ENCODE measurements at regions not wholly inside any gene's neighbourhood (a gene's known extent, or its start where the extent isn't known, plus 50 kb on each side); places are given as distances from the start of the nearest gene placed in this dataset.
"Not testable (repeated sequence)": the region's sequence is repeated elsewhere in the genome, so short reads cannot be mapped to it uniquely, and the experiment has no call there.

DNA sequence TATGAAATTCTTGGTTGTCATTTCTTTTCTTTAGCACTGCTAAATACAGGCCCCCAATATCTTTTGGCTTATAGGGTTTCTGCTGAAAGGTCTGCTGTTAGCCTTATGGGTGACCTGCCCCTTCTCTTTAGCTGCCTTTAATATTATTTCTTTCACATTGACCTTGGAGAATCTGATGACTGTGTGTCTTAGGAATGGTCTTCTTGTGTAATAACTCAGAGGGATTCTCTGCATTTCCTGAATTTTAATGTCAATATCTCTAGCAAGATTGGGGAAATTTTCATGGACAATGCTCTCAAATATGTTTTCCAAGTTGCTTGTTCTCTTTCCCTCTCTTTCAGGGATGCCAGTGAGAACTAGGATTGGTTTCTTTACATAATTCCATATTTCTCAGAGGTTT is 292.4 kb downstream of the SLC7A11 start:
- DNase-seq (ENCODE audit: low spot score in 2 of 2): no peak
- TF ChIP-seq EP300 (IDR thresholded peaks at IDR 0.05): no peak
- TF ChIP-seq, protein P1, sequence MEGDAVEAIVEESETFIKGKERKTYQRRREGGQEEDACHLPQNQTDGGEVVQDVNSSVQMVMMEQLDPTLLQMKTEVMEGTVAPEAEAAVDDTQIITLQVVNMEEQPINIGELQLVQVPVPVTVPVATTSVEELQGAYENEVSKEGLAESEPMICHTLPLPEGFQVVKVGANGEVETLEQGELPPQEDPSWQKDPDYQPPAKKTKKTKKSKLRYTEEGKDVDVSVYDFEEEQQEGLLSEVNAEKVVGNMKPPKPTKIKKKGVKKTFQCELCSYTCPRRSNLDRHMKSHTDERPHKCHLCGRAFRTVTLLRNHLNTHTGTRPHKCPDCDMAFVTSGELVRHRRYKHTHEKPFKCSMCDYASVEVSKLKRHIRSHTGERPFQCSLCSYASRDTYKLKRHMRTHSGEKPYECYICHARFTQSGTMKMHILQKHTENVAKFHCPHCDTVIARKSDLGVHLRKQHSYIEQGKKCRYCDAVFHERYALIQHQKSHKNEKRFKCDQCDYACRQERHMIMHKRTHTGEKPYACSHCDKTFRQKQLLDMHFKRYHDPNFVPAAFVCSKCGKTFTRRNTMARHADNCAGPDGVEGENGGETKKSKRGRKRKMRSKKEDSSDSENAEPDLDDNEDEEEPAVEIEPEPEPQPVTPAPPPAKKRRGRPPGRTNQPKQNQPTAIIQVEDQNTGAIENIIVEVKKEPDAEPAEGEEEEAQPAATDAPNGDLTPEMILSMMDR (IDR thresholded peaks at IDR 0.05): no peak
- no peak for TF ChIP-seq POLR2A (IDR thresholded peaks at IDR 0.05)
- no peak for TF ChIP-seq POLR2AphosphoS5 (IDR thresholded peaks at IDR 0.05)
- Histone ChIP-seq H3K4me3 (no peak overlapping the region), H3K9me3 (no peaks in the 10 kb centered on the region), H3K4me1 (peaks cover 6% of the 10 kb centered on the region), H3K36me3 (no peaks in the 10 kb centered on the region), H3K27ac (no peak overlapping the region), H3K27me3 (no peaks in the 10 kb centered on the region)

DNA sequence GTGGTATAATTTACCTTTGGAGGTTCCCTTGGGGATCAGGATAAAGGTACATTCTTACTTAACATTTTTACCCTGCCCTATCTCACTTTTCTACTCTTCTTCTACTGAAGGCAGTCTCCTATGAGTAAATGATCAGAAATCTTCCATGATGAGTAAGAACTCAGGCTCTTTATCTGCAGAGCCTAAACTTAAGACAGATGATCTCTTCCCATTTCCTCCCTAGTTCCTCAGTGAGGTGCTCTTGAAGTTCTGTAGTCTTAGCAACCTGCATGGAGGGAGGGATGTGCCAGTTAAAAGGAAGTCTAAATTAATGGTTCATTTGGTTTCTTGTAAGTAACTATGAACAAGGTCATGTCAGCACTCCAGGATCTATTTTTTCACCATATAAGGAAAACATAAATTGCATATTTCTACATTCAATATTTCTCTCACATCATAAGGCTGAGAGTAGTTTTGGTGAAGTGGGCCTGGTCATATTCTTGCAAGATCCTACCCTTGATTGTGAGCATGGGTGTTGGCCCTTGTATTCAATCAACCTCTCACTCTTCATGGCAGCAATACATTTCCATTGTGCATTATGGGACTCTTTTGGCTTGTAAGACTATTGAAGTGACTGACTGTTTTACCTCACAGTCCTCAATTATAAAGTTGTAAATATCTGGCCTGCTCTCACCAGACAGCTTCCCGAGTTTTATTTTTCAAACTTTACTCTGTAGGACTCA is 295.5 kb downstream of the SLC7A11 start:
- Histone ChIP-seq H3K4me1 (peaks cover 6% of the 10 kb centered on the region), H3K36me3 (no peaks in the 10 kb centered on the region), H3K9me3 (no peaks in the 10 kb centered on the region), H3K27me3 (no peaks in the 10 kb centered on the region), H3K27ac (no peak overlapping the region), H3K4me3 (no peak overlapping the region)
- TF ChIP-seq EP300 (IDR thresholded peaks at IDR 0.05) (no peak), POLR2AphosphoS5 (IDR thresholded peaks at IDR 0.05) (no peak), POLR2A (IDR thresholded peaks at IDR 0.05) (no peak)
- TF ChIP-seq, protein P1 (IDR thresholded peaks at IDR 0.05): no peak
- WGBS: 63% methylated on average over 1 of the region's 1 CpG
- DNase-seq (ENCODE audit: low spot score in 2 of 2): no peak

DNA sequence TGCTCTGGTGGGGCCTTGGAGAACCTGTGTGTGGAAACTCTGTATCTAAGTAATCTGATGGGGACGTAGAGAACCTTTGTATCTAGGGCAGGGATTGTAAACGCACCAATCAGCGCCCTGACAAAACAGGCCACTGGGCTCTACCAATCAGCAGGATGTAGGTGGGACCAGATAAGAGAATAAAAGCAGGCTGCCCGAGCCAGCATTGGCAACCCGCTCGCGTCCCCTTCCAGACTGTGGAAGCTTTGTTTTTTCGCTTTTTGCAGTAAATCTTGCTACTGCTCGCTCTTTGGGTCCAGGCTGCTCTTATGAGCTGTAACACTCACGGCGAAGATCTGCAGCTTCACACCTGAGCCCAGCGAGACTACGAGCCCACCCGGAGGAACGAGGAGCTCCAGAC is 299.3 kb downstream of the SLC7A11 start:
- not testable (repeated sequence) for H3K27ac ChIP-seq; H3K9me3 ChIP-seq; H3K4me3 ChIP-seq; DNase-seq (ENCODE audit: low spot score in 2 of 2); H3K4me1 ChIP-seq; H3K27me3 ChIP-seq; H3K36me3 ChIP-seq
- over 99% methylated on average over 15 of the region's 15 CpGs for WGBS

DNA sequence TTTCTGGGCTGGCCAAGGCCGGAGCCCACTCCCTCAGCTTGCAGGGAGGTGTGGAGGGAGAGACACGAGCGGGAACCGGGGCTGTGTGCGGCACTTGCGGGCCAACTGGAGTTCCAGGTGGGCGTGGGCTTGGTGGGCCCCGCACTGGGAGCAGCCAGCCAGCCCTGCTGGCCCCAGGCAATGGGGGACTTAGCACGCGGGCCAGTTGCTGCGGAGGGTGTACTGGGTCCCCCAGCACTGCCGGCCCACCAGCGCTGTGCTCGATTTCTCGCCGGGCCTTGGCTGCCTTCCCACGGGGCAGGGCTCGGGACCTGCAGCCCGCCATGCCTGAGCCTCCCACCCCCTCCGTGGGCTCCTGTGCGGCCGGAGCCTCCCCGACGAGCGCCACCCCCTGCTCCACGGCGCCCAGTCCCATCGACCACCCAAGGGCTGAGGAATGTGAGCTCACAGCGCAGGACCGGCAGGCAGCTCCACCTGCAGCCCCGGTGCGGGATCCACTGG is 300.1 kb downstream of the SLC7A11 start:
- no CpG with 5 or more reads among the region's 32 CpGs for WGBS
- not testable (repeated sequence) for H3K9me3 ChIP-seq; H3K4me3 ChIP-seq; H3K4me1 ChIP-seq; H3K27me3 ChIP-seq; H3K36me3 ChIP-seq; H3K27ac ChIP-seq; DNase-seq (ENCODE audit: low spot score in 2 of 2)

DNA sequence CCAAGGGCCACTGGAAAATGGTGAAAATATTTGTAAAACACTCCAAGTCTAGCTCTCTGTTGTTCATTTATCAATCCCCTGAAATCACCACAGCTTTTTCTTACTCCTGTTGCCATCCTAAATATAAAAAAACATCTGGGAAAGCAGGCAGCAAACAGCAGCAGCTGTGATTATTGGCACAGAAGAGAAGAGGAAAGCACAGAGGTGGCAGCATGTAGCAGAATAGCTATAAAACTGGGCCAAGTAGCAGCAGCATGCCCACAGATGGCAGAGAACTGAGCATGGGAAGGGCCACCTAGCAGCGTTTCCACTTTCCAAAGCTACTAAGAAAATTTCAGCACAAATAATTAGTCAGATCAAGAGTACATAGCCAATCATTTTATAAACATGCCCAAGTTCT is 307.2 kb downstream of the SLC7A11 start:
- peaks cover 6% of the 10 kb centered on the region for H3K4me1 ChIP-seq
- TF ChIP-seq POLR2AphosphoS5 (IDR thresholded peaks at IDR 0.05) (no peak), EP300 (IDR thresholded peaks at IDR 0.05) (no peak), POLR2A (IDR thresholded peaks at IDR 0.05) (no peak)
- TF ChIP-seq, protein P1 (IDR thresholded peaks at IDR 0.05): no peak

DNA sequence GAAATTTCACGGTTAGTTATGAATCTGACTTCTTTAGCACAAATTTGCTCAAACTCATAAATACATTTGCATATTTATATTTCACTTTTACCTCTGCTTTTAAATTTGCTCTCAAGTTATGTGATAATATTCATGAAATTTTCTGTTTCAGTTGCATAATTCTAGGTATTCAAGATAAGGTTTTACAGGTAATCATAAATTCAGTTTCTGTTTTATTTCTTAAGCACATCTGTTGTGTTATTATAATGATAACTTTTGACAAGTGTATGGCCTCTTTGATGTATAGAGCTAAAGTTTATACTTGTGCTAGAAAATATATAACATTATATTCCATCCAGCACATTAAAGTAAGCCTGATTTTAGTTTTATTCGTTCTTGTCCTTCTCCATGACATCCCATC is 308.1 kb downstream of the SLC7A11 start:
- no peak for DNase-seq (ENCODE audit: low spot score in 2 of 2)
- no peaks in the 10 kb centered on the region for H3K27me3 ChIP-seq
- H3K36me3 ChIP-seq: no peaks in the 10 kb centered on the region
- TF ChIP-seq POLR2A (IDR thresholded peaks at IDR 0.05) (no peak), EP300 (IDR thresholded peaks at IDR 0.05) (no peak), POLR2AphosphoS5 (IDR thresholded peaks at IDR 0.05) (no peak)
- TF ChIP-seq, protein P1 (IDR thresholded peaks at IDR 0.05): no peak
- no peak overlapping the region for H3K27ac ChIP-seq
- no peak overlapping the region for H3K4me3 ChIP-seq
- 45% methylated on average over 2 of the region's 2 CpGs for WGBS
- H3K9me3 ChIP-seq: no peaks in the 10 kb centered on the region
- H3K4me1 ChIP-seq: peaks cover 6% of the 10 kb centered on the region

More for the DNA sequence above, 307.2 kb downstream of the SLC7A11 start:
- no peak for DNase-seq (ENCODE audit: low spot score in 2 of 2)
- no peaks in the 10 kb centered on the region for H3K27me3 ChIP-seq
- H3K4me3 ChIP-seq: no peak overlapping the region
- no peaks in the 10 kb centered on the region for H3K9me3 ChIP-seq
- 32% methylated on average over 1 of the region's 1 CpG for WGBS
- H3K27ac ChIP-seq: no peak overlapping the region
- H3K36me3 ChIP-seq: no peaks in the 10 kb centered on the region

Measured in suprapubic skin (tissue), 4 donors.